Cardiac septum (tissue), 1 donor: ENCODE measurements at regions not wholly inside any gene's neighbourhood (a gene's known extent, or its start where the extent isn't known, plus 50 kb on each side); places are given as distances from the start of the nearest gene placed in this dataset.
"Not testable (repeated sequence)": the region's sequence is repeated elsewhere in the genome, so short reads cannot be mapped to it uniquely, and the experiment has no call there.

Experiments used
- DNase-seq: peaks from one replicate; pipeline ENCODE4 v3.0.0-alpha.2; 2020; ENCODE audit warnings: low spot score
- intact Hi-C: fragments of 100-400 bp; cut with DNase I; formaldehyde crosslinking; loops from one replicate; pipeline ENCODE4 v1.14.0; 2022
- donor health status: DM: no; HTN: no; CAD: no.

DNA sequence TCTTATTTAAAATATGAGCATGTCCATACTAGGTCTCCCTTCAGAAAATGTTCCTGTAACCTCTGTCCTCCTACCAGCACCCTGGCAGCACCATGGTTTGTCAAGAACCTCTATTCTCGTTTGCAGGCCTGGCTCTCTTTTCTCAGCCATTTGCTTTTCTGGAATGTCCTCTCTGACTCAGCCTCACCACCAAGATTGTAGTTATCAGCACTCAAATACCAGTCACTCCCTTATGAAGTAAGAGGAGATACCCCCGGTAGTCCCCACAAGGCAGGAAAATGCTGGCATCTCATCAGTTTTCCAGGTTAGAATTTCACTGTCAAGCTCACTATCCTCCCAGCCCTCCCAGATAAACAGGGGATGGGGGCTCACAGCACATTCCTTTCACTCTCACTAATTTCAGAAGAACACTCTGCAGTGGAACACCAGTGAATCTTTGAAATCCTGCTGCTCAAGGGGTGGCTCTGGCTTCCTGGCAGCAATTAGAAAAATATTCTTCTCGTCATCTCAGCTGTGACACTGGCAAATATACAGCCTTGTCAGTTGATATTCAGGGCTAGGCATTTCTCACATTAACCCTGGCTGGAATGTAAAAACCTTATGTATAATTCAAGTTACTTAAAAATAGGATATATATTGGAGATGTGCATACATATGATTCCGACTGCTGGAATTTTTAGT is 129.2 kb downstream of the TBX18 start:
- DNase-seq = no peak

DNA sequence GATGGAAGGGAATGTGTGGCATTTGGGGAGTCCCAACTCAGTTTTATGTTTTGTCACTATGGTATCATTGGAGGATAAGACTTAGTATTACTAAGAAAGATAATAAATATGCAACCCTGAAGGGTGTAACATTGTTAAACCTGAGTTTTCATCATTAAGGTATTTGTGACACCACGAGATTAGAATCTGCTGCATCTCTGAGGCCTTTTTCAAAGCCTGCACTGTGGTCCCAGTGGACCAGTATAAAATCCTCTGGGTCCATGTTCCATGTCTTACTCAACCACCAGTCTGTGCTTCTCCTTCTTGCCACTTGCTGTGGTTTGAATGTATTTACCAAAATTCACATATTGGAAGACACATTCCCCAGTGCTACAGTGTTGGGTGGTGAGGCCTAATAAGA is 130.6 kb downstream of the TBX18 start:
- intact Hi-C loops = no loop called here
- DNase-seq = no peak

More for the DNA sequence above, 129.2 kb downstream of the TBX18 start:
- intact Hi-C loops = no loop called here

DNA sequence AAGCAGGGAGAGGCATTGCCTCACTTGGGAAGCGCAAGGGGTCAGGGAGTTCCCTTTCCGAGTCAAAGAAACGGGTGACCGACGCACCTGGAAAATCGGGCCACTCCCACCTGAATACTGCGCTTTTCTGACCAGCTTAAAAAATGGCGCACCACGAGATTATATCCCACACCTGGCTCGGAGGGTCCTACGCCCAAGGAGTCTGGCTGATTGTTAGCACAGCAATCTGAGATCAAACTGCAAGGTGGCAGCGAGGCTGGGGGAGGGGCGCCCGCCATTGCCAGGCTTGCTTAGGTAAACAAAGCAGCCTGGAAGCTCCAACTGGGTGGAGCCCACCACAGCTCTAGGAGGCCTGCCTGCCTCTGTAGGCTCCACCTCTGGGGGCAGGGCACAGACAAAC is 137.9 kb downstream of the TBX18 start:
- DNase-seq, intact Hi-C loops: not testable (repeated sequence)

DNA sequence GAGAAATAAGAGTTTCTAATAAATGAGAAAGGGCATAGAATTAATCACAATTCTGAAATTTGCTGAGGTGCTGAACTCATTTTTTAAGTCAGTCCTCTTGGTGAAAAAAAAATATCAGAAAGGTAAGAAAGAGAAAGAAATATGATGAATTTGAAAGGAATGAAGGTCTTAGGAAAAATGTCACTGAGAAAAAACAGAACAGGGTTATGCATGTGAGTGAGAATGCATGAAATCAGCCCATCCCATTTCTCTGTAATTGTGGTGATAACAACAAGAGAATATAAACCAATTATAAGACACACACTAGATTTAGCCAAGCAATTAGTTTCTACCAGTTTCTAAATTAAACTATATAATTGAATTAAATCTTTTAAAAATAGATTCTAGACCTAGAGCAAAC is 138.9 kb downstream of the TBX18 start:
- DNase-seq = no peak
- intact Hi-C loops = no loop called here

DNA sequence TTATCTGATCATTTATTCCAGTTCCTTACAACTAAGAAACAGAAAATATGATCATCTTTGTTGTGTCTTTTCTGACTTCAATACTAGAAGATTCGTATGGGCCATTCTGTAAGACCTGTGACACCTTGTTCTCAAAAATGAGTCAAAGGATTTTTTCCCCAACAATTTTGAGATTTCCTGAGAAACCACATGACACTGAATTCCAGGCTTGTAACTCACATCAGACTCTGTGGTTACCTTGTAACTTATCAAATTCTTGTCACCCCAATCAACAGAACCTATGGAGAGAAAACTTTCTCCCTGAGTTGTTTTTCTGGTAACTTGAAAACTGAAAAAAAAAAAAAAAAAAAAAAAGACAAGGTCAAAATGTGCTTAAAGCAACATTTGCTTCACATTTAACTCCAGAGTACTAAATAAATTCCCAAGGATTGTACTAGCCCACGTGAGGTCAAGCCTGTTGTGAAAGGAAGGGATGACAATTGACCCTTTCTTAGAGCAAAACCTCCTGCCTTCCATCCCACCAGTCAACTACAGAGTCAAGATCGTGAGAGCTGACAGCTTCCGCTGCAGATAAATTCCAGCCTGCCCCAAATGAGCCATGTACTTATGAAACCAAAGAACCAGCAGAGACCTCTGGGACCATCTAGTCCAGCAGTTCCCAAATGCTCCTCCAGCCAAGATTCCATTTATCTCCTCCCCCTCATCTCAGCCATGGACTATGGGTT is 140.3 kb downstream of the TBX18 start:
- no peak for DNase-seq
- intact Hi-C loops = no loop called here

DNA sequence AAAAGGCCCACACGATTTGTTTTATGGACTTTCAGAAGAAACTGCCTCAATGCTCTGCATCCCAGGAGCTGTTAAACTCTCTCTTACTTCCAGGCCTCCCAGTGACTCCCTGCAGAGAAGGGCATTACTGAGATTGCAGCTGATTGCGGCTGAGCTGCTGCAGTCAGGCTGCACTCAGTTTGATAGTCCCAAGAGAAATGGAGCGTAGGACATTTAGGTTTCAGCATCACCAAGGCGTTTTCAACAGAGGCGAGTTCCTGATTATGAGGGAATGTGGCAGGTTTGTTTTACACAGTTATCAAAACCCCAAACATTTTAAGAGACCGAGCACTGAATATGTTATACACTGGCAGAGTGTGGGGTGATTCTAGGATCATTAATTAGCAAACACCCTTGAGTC is 145.6 kb downstream of the TBX18 start:
- intact Hi-C loops = no loop called here
- no peak for DNase-seq

DNA sequence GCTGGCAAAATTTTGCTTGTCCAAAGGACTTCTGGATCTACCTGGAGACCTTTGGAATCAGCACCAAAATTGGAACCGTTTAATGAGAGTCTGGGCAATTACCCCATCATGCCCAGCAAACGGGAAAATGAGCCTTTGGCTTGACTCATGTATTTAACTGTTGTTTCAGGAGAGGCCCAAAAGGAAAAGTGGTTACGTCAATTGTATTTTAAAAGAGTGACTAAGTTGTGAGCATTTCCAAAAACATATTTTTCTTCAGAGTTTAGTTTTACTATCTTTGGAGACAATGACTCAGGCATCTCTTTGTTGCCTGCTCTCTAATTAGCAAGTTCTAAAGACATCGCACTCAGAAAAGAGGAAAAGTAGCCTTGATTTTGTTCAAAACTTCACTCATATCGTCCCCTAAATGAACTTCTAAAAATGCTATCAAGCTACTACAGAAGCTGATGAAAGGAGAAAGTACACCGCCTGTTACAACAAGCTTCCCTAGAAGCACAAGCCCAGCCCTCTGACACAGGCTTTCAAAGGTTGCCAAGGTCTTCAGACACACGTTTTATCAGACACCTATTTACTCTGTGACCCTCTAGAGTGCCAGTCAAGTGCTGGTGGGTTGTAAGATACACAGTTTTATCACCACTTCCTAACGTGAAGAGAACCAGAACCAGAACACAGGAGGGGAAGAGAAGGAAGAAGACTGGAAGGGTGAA is 146.2 kb downstream of the TBX18 start:
- intact Hi-C loops = no loop called here
- no peak for DNase-seq

DNA sequence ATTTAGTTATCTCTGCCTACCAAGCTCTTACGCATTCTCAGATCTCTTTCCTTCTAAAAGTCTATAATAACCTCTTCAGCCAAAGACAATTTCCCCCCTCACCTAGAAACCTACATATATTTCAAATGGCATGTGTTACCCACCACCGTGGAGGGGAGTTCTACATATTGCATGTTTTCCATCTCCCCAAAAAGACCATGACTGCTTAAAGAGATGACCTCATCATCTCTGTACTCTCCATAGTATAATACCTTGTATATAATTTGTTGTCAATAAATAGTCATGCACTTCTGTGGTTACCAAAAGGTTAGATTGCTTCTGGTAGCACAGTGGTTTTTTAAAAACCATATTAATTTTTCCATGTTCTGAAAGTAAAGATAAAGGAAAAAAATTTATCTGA is 148.4 kb downstream of the TBX18 start:
- DNase-seq = no peak
- intact Hi-C loops = no loop called here

DNA sequence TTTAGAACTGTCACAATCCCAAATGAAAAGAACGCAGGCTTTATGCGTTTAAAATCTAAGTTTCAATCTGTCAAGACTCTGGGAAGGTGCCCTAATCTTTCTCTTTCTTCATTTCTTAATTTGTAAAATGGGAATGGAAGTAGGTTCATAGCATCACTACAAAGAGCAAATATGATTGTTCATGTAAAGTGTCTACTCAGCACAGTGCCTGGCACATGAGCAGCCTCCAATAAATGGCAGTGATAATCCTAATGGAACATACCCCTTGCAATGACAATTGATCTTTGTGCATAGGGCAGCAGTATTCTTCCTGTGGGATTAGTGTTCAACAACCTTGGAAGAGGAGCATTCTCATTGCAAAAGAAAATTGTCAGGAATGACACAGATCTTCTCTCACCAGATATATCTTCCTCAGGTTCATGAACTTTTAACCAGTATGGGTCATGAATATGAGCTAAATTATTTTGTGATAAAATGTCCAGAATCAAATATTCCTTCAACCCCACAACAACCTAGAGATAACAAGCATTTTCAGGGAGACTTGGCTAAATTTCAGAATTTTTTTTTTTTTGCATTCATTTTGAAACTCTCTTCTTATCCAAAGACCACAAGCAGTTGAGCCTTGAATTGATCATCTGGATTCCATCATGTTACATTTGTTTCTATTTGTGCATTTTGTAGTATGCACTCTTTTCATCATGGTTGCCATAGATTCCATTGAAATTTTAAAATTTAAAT is 149.1 kb downstream of the TBX18 start:
- intact Hi-C loops = no loop called here
- no peak for DNase-seq

DNA sequence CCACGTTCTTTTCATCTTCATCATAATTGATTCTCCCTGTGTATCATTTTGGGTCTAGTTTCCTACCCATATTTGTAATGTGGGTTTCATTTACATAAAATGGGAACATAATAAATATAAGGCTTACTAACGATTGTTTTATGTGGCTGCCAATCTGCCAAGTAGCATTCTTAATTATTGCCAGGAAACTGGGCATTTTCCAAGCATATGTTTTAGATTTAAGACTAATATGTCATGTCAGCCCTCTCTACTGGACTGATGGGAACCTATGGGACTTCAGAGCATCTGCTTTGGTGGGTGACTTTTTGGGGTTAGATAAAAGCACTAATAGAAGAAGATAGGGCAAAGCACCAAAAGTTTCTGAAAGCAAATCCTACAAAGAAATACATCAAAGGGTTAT is 157.5 kb downstream of the TBX18 start:
- no peak for DNase-seq
- intact Hi-C loops = no loop called here

DNA sequence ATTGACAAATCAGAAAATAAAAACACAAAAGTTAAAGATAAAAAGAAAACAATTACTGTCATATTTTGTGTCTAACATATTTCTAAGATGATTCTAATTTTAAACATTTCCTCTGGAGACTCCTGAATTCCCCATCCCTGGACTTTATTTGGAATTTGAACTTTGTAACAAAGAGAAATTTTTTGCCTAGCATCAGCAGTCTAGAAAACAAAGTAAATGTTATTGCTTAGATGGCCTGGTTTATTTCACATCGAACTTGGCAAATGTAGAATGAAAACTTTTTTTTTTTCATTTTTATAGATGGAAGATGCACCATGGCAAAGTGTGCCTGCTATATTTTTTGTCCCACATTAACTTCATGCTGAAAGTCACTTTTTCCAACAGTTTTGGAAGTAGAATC is 159.1 kb downstream of the TBX18 start:
- intact Hi-C loops = no loop called here
- no peak for DNase-seq

DNA sequence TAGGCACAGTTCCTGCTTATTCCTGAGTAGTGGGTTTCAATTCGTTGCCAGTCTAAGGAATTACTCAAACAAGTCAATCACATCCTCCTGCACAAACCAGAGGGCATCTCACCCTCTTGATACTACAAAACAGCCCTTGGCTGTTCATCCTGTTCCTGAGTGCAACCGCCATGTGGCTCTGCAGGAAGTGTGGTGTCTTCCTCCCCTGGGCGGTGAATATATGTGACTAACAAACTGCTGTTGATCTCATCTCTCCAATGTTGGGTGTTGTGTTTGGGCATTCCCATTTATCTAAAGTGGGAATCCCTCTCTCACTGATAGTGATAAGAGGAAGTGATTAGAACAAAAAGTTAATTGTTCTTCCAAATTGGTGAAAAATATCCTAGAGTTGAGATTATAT is 163.0 kb downstream of the TBX18 start:
- intact Hi-C loops = no loop called here
- no peak for DNase-seq

DNA sequence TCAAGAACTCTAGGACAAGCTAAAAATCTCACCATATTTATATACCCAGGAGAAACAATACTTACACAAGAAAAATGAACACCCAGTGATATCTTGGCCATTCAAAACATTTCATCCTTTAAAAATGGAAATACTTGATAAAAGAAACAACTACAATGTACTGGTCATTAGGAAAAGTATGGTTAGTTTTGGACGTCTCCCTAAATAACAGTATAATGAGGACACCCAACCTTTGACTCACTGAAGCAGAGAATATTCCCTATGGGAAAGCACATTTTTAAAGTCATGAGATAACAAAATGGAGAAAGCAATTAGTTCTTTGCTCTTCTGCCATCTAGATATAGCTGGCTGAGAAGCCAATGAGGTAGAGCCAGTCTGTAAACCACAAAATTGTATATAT is 164.4 kb downstream of the TBX18 start:
- intact Hi-C loops = no loop called here
- DNase-seq = no peak

DNA sequence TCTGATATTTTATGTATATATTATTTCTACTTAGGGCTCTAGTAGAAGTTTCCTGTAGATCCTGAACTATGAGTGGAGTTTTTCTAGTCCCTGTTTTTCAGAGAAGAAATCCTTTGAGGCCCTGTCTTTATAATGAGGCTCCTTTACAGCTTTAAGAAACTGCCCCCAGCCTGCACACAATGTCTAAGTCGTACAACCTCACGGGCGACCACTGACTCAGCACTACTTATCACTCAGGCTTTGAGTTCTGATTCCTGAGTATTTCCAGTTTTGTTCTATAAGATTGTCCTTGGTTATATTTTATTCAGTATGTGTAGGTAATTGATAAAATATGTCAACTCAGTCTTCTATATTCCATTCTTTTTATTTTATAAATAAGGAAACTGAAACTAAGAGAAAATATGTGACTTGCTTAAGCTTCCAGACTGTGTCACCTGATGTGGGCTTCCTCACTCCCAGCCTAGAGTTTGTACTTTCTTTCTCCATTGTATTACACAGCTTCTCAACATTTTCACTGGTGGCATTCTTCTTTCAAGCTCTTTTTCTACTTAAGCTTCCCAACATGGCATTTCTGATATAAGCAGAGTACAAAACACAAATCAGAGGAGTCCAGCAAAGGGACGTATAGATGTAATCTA is 167.0 kb downstream of the TBX18 start:
- no peak for DNase-seq
- intact Hi-C loops = no loop called here

DNA sequence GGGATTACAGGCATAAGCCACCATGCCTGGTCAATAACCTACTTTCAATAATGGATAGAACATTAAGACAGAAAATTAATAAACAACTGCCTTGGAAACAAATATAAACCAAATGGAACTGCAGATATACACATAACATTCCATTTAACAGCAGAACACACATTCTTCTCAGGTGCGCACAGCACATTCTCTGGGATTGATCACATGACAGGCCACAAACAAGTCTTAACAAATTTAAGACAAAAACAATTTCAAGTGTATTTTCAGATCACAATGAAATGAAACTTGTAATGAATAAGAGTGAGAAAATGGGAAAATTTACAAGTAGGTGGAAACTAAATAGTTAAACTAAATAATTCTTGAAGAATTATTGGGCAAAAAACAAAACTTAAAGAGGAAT is 167.9 kb downstream of the TBX18 start:
- no peak for DNase-seq
- intact Hi-C loops = no loop called here

DNA sequence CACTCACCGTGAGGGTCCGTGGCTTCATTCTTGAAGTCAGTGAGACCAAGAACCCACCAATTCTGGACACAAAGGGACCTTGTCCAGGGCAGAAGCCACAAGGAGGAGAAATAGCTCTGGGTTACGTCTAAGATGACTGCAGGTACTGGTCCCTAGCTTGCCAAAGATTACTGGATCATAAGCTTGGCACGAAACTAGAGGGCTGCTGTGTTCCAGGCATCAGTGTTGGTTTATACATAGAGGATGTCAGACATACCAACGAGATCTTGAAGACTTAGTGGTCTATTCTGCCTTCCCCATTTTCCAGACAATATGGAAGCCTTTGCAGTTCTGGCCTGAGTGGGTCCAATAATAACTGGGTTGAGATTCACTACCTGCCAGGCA is 175.7 kb downstream of the TBX18 start:
- intact Hi-C loops = no loop called here
- DNase-seq = no peak

DNA sequence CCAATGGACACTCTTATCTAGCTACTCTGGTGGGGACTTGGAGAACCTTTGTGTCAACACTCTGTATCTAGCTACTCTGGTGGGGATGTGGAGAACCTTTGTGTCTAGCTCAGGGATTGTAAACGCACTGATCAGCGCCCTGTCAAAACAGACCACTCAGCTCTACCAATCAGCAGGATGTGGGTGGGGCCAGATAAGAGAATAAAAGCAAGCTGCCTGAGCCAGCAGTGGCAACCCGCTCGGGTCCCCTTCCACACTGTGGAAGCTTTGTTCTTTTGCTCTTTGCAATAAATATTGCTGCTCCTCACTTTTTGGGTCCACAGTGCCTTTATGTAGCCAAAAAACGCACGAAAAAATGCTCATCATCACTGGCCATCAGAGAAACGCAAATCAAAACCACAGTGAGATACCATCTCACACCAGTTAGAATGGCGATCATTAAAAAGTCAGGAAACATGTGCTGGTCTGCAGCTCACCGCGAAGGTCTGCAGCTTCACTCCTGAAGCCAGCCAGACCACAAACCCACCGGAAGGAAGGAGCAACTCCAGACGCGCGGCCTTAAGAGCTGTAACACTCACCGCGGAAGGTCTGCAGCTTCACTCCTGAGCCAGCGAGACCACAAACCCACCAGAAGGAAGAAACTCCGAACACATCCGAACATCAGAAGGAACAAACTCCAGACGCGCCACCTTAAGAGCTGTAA is 176.3 kb downstream of the TBX18 start:
- DNase-seq, intact Hi-C loops: not testable (repeated sequence)

DNA sequence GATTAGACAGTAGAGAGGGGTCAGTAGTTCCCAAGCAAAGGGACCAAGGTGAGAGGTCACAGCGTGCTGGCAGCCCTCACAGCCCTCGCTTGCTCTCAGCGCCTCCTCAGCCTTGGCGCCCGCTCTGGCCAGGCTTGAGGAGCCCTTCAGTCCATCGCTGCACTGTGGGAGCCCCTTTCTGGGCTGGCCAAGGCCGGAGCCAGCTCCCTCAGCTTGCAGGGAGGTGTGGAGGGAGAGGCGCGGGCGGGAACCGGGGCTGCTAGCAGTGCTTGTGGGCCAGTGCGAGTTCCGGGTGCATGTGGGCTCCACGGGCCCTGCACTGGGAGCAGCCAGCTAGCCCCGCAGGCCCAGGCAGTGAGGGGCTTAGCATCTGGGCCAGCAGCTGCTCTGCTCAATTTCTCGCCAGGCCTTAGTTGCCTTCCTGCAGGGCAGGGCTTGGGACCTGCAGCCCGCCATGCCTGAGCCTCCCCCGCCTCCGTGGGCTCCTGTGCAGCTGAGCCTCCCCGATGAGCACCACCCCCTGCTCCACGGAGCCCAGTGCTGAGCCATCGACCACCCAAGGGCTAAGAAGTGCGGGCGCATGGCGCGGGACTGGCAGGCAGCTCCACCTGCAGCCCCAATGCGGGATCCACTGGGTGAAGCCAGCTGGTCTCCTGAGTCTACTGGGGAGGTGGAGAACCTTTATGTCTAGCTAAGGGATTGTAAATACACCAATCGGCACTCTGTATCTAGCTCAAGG is 177.0 kb downstream of the TBX18 start:
- DNase-seq, intact Hi-C loops: not testable (repeated sequence)

DNA sequence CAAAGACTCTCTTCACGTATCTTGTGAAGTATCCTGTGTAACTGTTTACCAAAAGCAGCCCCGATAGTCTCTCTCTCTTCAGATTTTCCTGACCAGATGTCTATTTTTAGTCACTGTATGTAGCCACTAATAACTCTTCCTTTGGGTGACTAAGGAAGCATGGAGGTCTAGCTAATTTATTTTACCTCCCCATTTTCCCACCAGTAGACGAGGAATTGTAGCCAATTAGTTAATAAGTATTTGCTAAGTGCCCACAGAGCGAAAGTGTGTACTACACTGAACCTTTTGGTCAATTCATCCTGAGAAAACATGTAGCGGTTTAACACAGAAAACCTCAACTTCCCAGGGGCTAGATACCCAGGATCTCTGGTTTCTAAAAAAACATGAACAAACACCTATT is 180.6 kb downstream of the TBX18 start:
- intact Hi-C loops = no loop called here
- DNase-seq = no peak
